ENCODE measurements at regions not wholly inside any gene's neighbourhood (a gene's known extent, or its start where the extent isn't known, plus 50 kb on each side); places are given as distances from the start of the nearest gene placed in this dataset.
"Not testable (repeated sequence)": the region's sequence is repeated elsewhere in the genome, so short reads cannot be mapped to it uniquely, and the experiment has no call there.

GRCh38 chr10:46753763-46754162, 157.5 kb upstream of the PTPN20 start:
- not testable (repeated sequence) for BruUV-seq (replicated peaks)

GRCh38 chr10:46761471-46761870, 149.8 kb upstream of the PTPN20 start:
- H3K27ac ChIP-seq (ENCODE audit: low read depth, low read length, poor library complexity, severe bottlenecking); H3K4me1 ChIP-seq (ENCODE audit: insufficient read depth, low read length, poor library complexity, severe bottlenecking); H3K4me3 ChIP-seq (ENCODE audit: low read depth, low read length, poor library complexity, severe bottlenecking); intact Hi-C loops (cut with micrococcal nuclease; ENCODE audit: unreplicated experiment); CTCF ChIA-PET; POLR2A ChIA-PET (ENCODE audit: low non-redundant PET); H3K27me3 ChIP-seq (replicated peaks; ENCODE audit: insufficient read depth, low read depth, low read length, poor library complexity); H3K36me3 ChIP-seq (ENCODE audit: insufficient read depth, low read length, poor library complexity, severe bottlenecking); BruUV-seq (replicated peaks); DNase-seq (ENCODE audit: low spot score); H3K9me3 ChIP-seq (ENCODE audit: low read depth, low read length, poor library complexity, severe bottlenecking): not testable (repeated sequence)

More at GRCh38 chr10:46753763-46754162, 157.5 kb upstream of the PTPN20 start:
- CTCF ChIA-PET; intact Hi-C loops (cut with micrococcal nuclease; ENCODE audit: unreplicated experiment); POLR2A ChIA-PET (ENCODE audit: low non-redundant PET); H3K4me3 ChIP-seq (ENCODE audit: low read depth, low read length, poor library complexity, severe bottlenecking); H3K27ac ChIP-seq (ENCODE audit: low read depth, low read length, poor library complexity, severe bottlenecking); H3K27me3 ChIP-seq (replicated peaks; ENCODE audit: insufficient read depth, low read depth, low read length, poor library complexity); H3K4me1 ChIP-seq (ENCODE audit: insufficient read depth, low read length, poor library complexity, severe bottlenecking); DNase-seq (ENCODE audit: low spot score); H3K36me3 ChIP-seq (ENCODE audit: insufficient read depth, low read length, poor library complexity, severe bottlenecking); H3K9me3 ChIP-seq (ENCODE audit: low read depth, low read length, poor library complexity, severe bottlenecking): not testable (repeated sequence)

GRCh38 chr10:46768515-46769291, 142.5 kb upstream of the PTPN20 start:
- H3K36me3 ChIP-seq (ENCODE audit: insufficient read depth, low read length, poor library complexity, severe bottlenecking); H3K27me3 ChIP-seq (replicated peaks; ENCODE audit: insufficient read depth, low read depth, low read length, poor library complexity); H3K4me3 ChIP-seq (ENCODE audit: low read depth, low read length, poor library complexity, severe bottlenecking); intact Hi-C loops (cut with micrococcal nuclease; ENCODE audit: unreplicated experiment); POLR2A ChIA-PET (ENCODE audit: low non-redundant PET); CTCF ChIA-PET; H3K9me3 ChIP-seq (ENCODE audit: low read depth, low read length, poor library complexity, severe bottlenecking); H3K27ac ChIP-seq (ENCODE audit: low read depth, low read length, poor library complexity, severe bottlenecking); BruUV-seq (replicated peaks); DNase-seq (ENCODE audit: low spot score); H3K4me1 ChIP-seq (ENCODE audit: insufficient read depth, low read length, poor library complexity, severe bottlenecking): not testable (repeated sequence)

DNA sequence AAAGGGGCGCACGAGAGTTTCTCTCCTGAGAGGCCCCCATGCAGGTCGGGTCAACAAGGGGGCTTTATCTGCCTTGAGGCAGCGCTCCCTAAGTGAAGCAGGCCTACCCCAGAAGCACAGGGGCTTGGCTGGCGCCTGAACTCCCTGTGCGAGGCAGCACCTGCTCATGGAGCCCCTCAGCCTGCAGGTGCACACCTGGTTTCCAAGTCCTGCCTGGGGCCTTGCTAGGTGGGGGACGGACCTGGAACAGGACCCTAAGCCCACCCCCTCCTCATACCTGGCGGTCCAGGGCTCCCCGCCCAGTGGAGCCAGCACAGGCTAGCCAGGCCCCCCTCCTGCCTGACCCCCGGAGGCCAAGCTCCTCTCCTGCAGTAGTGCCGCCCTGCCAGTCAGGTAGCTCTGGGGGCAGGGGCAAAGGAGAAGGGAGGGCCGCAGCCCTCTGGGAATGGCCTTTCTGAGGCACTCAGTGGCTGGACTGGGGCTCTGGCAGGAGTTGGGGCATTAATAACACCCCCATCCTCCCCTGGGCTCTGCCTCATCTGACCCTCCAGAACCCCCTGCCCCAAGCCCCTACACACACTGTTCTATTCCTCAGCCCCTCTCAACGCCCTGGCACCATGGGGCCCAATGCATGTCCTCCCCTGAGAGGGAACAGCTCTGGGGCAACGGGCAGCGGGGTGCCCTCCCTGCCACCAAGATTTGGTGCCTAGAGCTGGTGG, 137.9 kb upstream of the PTPN20 start:
- H3K27ac ChIP-seq (ENCODE audit: low read depth, low read length, poor library complexity, severe bottlenecking); BruUV-seq (replicated peaks); CTCF ChIA-PET; H3K9me3 ChIP-seq (ENCODE audit: low read depth, low read length, poor library complexity, severe bottlenecking); H3K36me3 ChIP-seq (ENCODE audit: insufficient read depth, low read length, poor library complexity, severe bottlenecking); H3K4me1 ChIP-seq (ENCODE audit: insufficient read depth, low read length, poor library complexity, severe bottlenecking); intact Hi-C loops (cut with micrococcal nuclease; ENCODE audit: unreplicated experiment); H3K27me3 ChIP-seq (replicated peaks; ENCODE audit: insufficient read depth, low read depth, low read length, poor library complexity); POLR2A ChIA-PET (ENCODE audit: low non-redundant PET); DNase-seq (ENCODE audit: low spot score); H3K4me3 ChIP-seq (ENCODE audit: low read depth, low read length, poor library complexity, severe bottlenecking): not testable (repeated sequence)

- DNase-seq (ENCODE audit: low spot score); H3K27me3 ChIP-seq (replicated peaks; ENCODE audit: insufficient read depth, low read depth, low read length, poor library complexity); POLR2A ChIA-PET (ENCODE audit: low non-redundant PET); intact Hi-C loops (cut with micrococcal nuclease; ENCODE audit: unreplicated experiment); H3K9me3 ChIP-seq (ENCODE audit: low read depth, low read length, poor library complexity, severe bottlenecking); BruUV-seq (replicated peaks); CTCF ChIA-PET; H3K27ac ChIP-seq (ENCODE audit: low read depth, low read length, poor library complexity, severe bottlenecking); H3K4me1 ChIP-seq (ENCODE audit: insufficient read depth, low read length, poor library complexity, severe bottlenecking); H3K36me3 ChIP-seq (ENCODE audit: insufficient read depth, low read length, poor library complexity, severe bottlenecking); H3K4me3 ChIP-seq (ENCODE audit: low read depth, low read length, poor library complexity, severe bottlenecking): not testable (repeated sequence)
These were observed 137.4 kb upstream of the PTPN20 start for GRCh38 chr10:46773897-46774236.

DNA sequence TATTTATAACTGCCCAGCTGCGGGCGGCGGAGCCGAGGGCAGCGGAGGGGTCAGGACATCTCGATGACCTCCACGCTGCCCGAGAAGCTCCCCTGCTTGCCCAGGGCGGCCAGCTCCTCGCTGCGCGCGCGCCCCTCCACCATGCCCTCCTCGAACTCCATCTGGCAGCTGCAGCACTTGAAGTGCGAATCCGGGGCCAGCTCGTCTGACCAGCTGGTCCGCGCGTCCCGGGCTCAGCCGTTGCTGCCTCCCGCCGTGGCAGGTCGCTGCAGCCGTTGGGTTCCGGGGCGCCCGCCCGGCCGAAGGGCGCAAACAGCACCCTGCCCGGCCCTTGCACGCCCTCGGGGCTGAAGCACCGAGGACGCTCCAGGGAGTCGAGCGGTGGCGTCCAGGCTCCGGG, 136.9 kb upstream of the PTPN20 start:
- CTCF ChIA-PET; H3K27me3 ChIP-seq (replicated peaks; ENCODE audit: insufficient read depth, low read depth, low read length, poor library complexity); H3K9me3 ChIP-seq (ENCODE audit: low read depth, low read length, poor library complexity, severe bottlenecking); H3K36me3 ChIP-seq (ENCODE audit: insufficient read depth, low read length, poor library complexity, severe bottlenecking); H3K4me1 ChIP-seq (ENCODE audit: insufficient read depth, low read length, poor library complexity, severe bottlenecking); H3K27ac ChIP-seq (ENCODE audit: low read depth, low read length, poor library complexity, severe bottlenecking); intact Hi-C loops (cut with micrococcal nuclease; ENCODE audit: unreplicated experiment); DNase-seq (ENCODE audit: low spot score); POLR2A ChIA-PET (ENCODE audit: low non-redundant PET); BruUV-seq (replicated peaks); H3K4me3 ChIP-seq (ENCODE audit: low read depth, low read length, poor library complexity, severe bottlenecking): not testable (repeated sequence)

GRCh38 chr10:46774945-46775667, 136.1 kb upstream of the PTPN20 start:
- H3K36me3 ChIP-seq (ENCODE audit: insufficient read depth, low read length, poor library complexity, severe bottlenecking); H3K4me3 ChIP-seq (ENCODE audit: low read depth, low read length, poor library complexity, severe bottlenecking); POLR2A ChIA-PET (ENCODE audit: low non-redundant PET); BruUV-seq (replicated peaks); H3K4me1 ChIP-seq (ENCODE audit: insufficient read depth, low read length, poor library complexity, severe bottlenecking); H3K27me3 ChIP-seq (replicated peaks; ENCODE audit: insufficient read depth, low read depth, low read length, poor library complexity); DNase-seq (ENCODE audit: low spot score); H3K27ac ChIP-seq (ENCODE audit: low read depth, low read length, poor library complexity, severe bottlenecking); H3K9me3 ChIP-seq (ENCODE audit: low read depth, low read length, poor library complexity, severe bottlenecking); intact Hi-C loops (cut with micrococcal nuclease; ENCODE audit: unreplicated experiment); CTCF ChIA-PET: not testable (repeated sequence)
